Uterus (tissue), 2 donors: ENCODE measurements at regions not wholly inside any gene's neighbourhood (a gene's known extent, or its start where the extent isn't known, plus 50 kb on each side); places are given as distances from the start of the nearest gene placed in this dataset.

Experiments used
- POLR2A ChIP-seq, 2 donors: fragments of 450-650 bp; IDR thresholded peaks; one replicate each; pipeline ENCODE4 v1.6.1; 2016; ENCODE audit warnings: antibody characterized with exemption in 2 of 2, mild to moderate bottlenecking in 1 of 2, moderate library complexity in 1 of 2
- TF ChIP-seq, protein P1 (sequence below), 4 experiments: fragments of 200-600 bp in 2 of 4; fragments of 450-650 bp in 2 of 4; sonication (generic) in 2 of 4; IDR thresholded peaks; one replicate each; pipeline ENCODE4 v1.5.1; 2016 to 2019; ENCODE audit warnings: antibody characterized with exemption in 4 of 4, mild to moderate bottlenecking in 2 of 4, moderate library complexity in 1 of 4

DNA sequence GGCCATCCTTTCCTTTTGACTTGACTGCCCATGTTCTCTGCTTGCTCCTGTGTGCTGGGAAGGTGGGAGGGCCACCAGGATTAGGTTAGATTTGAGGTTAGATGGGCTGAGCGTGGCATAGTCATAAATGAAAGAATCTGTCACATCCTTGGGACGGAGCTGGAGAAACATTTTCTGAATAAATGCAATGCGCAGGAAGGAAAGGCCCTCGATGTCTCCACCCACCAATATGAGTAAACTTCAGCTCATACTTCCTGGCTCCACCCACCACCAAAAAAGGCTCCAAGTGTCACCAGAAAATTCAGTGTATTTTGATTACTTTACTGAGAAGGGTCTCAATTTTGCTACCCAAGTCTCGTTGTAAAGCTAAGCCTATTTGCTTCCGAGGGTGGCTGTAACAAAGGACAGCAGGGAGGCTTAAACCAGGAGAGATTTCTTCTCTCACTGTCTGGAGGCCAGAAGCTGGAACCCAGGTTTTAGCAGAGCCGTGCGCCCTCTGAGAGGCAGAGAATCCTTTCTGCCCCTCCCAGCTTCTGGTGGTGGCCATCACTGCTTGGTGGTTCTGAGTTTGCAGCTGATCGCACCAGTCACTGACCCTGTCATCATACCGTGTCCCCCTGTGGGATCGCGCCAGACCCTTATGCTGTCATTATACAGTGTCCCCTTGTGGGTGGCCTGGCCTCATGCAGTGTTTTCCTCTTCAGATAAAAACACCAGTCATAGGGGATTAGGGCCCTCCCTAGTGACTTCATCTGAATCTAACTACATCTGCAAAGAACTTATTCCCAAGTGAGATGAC lies 137.8 kb downstream of the TTLL2 start:
- TF ChIP-seq, protein P1, sequence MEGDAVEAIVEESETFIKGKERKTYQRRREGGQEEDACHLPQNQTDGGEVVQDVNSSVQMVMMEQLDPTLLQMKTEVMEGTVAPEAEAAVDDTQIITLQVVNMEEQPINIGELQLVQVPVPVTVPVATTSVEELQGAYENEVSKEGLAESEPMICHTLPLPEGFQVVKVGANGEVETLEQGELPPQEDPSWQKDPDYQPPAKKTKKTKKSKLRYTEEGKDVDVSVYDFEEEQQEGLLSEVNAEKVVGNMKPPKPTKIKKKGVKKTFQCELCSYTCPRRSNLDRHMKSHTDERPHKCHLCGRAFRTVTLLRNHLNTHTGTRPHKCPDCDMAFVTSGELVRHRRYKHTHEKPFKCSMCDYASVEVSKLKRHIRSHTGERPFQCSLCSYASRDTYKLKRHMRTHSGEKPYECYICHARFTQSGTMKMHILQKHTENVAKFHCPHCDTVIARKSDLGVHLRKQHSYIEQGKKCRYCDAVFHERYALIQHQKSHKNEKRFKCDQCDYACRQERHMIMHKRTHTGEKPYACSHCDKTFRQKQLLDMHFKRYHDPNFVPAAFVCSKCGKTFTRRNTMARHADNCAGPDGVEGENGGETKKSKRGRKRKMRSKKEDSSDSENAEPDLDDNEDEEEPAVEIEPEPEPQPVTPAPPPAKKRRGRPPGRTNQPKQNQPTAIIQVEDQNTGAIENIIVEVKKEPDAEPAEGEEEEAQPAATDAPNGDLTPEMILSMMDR (IDR thresholded peaks at IDR 0.05): no peak
- no peak for TF ChIP-seq POLR2A (IDR thresholded peaks at IDR 0.05)
